GM10248 (cell line): ENCODE measurements at regions not wholly inside any gene's neighbourhood (a gene's known extent, or its start where the extent isn't known, plus 50 kb on each side); places are given as distances from the start of the nearest gene placed in this dataset.

ENCODE experiments used
- CTCF ChIA-PET: fragments of 300-600 bp; sonication (Branson Sonifier 250); formaldehyde crosslinking; extraction: SDS; loops from one replicate; lab custom pipeline; 2021; ENCODE audit warnings: antibody characterized with exemption; lab: Yijun Ruan, JAX
- POLR2A ChIA-PET: fragments of 350-650 bp; sonication (Branson Sonifier 250); formaldehyde crosslinking; extraction: SDS; loops from one replicate; lab custom pipeline; 2020; ENCODE audit warnings: antibody characterized with exemption; lab: Yijun Ruan, JAX
- DNase-seq: peaks from one replicate; pipeline ENCODE4 v3.0.0; 2012; ENCODE audit errors: extremely low spot score
- TF ChIP-seq, protein P1 (sequence below): IDR thresholded peaks from 2 replicates; pipeline ENCODE4 v1.5.1; 2012; ENCODE audit warnings: mild to moderate bottlenecking, low read depth; ENCODE audit errors: extremely low read depth, missing control alignments, control extremely low read depth

DNA sequence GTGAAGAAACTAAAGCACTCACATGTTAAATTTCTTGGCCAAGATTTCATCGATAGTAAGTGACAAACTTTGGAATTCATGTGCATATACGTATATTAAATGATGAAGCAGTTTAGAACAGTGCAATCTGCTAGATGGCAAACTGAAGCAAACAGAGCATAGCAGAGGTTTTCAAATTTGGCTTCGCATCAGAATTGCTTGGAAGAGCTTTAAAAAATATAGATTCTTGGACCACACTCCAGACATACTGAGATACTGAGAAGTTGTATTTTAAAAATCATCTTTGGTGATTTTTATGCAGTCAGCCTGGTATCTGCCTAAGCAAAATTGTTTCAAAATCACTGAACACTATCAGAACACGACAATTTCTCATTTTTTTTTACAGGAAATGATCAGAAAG is 709.2 kb downstream of the PLA2G4A start:
- CTCF ChIA-PET = interaction anchor here (0.6 kb wide), 1 partner anchor 10 kb away, joined by 4 read pairs; no protein-coding TSS in a partner anchor
- POLR2A ChIA-PET = no interaction called here
- DNase-seq = no peak
- TF ChIP-seq, protein P1, sequence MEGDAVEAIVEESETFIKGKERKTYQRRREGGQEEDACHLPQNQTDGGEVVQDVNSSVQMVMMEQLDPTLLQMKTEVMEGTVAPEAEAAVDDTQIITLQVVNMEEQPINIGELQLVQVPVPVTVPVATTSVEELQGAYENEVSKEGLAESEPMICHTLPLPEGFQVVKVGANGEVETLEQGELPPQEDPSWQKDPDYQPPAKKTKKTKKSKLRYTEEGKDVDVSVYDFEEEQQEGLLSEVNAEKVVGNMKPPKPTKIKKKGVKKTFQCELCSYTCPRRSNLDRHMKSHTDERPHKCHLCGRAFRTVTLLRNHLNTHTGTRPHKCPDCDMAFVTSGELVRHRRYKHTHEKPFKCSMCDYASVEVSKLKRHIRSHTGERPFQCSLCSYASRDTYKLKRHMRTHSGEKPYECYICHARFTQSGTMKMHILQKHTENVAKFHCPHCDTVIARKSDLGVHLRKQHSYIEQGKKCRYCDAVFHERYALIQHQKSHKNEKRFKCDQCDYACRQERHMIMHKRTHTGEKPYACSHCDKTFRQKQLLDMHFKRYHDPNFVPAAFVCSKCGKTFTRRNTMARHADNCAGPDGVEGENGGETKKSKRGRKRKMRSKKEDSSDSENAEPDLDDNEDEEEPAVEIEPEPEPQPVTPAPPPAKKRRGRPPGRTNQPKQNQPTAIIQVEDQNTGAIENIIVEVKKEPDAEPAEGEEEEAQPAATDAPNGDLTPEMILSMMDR = no peak

DNA sequence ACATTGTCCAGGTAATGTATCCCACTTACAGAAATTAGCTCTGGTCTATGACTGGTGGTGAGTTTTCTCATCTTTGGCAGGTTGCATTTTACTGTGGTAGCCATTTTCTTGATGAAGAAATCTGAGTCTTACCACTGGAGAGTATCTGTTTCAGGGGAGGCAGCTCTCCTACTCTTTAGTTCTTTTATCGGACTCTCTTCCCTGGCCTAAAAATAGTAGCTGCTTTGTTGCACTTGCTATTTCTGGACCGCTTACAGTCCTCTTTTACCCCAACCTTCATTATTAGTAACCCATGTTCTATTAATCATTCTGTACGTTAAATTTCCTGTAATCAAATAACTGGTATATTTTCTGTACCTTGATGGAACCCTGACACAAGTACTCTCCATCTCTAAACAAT is 720.8 kb downstream of the PLA2G4A start:
- POLR2A ChIA-PET = no interaction called here
- no peak for DNase-seq
- CTCF ChIA-PET = interaction anchor here (1.1 kb wide), 1 partner anchor 21 kb away, joined by 3 read pairs; no protein-coding TSS in a partner anchor
- TF ChIP-seq, protein P1 = no peak

DNA sequence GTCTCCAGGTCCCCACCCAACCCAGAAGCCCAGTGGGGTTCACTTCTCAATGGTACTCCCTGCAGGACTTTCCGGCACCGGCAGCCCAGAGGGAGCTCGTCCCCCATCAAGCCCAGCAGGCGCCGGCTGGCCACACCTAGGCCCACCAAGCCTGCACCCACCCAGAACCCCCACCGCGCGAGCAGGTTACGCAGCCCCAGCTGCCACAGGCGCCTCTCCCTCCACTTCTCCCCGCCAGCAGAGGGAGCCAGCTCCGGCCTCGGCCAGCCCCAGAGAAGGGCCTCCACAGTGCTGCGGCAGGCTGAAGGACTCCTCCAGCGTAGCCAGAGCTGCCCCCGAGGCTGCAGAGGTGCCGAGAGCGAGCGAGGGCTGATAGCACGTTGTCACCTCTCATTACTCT is 722.3 kb downstream of the PLA2G4A start:
- CTCF ChIA-PET = no interaction called here
- TF ChIP-seq, protein P1 = no peak

DNA sequence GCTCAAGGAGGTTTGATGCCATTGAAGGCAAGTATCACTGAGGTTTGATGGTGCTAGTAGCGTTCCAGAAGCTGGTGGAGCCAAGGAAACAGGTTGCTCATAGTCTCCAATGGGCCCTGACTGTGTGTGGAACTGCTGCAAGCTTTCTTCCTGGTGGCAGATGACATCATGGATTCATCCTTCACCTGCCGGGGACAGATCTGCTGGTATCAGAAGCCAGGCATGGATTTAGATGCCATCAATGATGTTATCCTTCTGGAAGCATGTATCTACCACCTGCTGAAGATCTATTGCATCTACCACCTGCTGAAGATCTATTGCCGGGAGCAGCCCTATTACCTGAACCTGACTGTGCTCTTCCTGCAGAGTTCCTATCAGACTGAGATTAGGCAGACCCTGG is 734.4 kb downstream of the PLA2G4A start:
- CTCF ChIA-PET = no interaction called here
- TF ChIP-seq, protein P1 = no peak

More for the DNA sequence above, 722.3 kb downstream of the PLA2G4A start:
- DNase-seq = no peak
- POLR2A ChIA-PET = no interaction called here

DNA sequence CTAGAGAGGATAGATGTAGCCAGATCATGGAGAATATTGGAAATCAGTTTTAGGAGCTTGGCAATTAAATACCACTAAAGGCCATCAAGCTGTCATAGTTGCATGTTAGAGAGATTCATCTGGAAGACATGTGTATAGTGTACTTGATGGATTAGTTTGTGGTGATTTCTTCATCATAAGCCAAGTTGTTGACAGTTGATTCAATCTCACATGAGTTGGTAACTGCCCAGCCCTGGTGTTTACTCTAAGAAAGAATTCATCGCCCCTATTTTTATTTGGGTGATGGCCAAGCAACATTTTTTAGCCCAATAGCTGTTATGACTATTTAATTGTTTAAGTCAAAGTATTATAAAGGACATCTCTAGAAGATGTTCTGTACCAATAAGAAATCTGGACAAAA is 737.6 kb downstream of the PLA2G4A start:
- TF ChIP-seq, protein P1 = no peak
- DNase-seq = no peak
- ChIA-PET POLR2A (no interaction called here), CTCF (no interaction called here)

More for the DNA sequence above, 734.4 kb downstream of the PLA2G4A start:
- no peak for DNase-seq
- POLR2A ChIA-PET = no interaction called here

DNA sequence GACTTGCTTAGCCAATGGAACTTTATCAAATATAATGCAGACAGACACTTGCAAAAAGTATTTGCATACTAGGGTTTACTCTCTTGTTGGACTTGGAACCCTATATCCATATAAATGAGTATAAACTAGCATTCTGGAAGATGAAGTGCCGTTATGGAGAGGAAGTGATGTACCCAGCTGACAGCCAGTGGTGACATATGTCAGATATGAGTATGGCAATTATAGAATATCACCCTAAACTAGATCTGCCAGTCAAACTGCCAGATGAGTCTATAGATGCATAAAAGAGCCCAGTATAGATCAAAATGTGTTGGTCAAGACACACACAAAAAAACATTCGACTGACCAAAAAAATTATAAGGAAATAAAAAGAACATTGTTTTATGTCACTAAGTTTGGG is 739.3 kb downstream of the PLA2G4A start:
- no peak for DNase-seq
- CTCF ChIA-PET = no interaction called here
- POLR2A ChIA-PET = no interaction called here

More for the DNA sequence above, 739.3 kb downstream of the PLA2G4A start:
- TF ChIP-seq, protein P1 = no peak
